ENCODE measurements at regions not wholly inside any gene's neighbourhood (a gene's known extent, or its start where the extent isn't known, plus 50 kb on each side); places are given as distances from the start of the nearest gene placed in this dataset.

DNA sequence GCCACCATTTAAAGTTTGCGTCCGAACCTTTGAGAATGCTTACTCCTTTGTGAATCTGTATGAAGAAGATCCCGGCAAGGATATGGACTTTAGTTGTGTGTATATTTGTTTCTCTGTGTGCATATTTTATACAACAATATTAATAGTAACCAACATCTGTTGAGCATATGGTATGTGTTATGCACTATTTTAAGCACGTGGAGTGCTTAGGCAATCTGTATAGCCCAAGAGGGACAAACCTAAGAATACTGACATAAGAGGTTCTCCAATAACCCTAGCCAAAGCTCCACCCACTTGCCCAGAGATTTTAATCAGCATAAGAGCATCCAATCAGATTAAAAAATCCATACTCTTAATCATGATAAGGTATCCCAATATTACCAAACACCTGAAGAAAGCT lies 92.7 kb downstream of the MAB21L3 start:
- FAIRE-seq (no peak), DNase-seq (ENCODE audit: low spot score) (no peak), ATAC-seq (no peak)
- no peaks in the 10 kb centered on the region for H3K79me2 ChIP-seq (ENCODE audit: insufficient read depth, low read length)
- H4K20me1 ChIP-seq (ENCODE audit: insufficient read depth, low read length), result no peaks in the 10 kb centered on the region
- peaks cover 8% of the 10 kb centered on the region for H3K4me1 ChIP-seq (ENCODE audit: insufficient read depth, low read length)
- H3K4me3 ChIP-seq (replicated peaks in 1 of 3; ENCODE audit: insufficient read depth in 1 of 3, low read depth in 2 of 3, low read length in 3 of 3), result no peak overlapping the region
- no TSS peak for BruUV-seq (replicated peaks)
- CTCF ChIA-PET (ENCODE audit: low intra/inter-chr PET ratio, low total read pairs), result no interaction called here
- TF ChIP-seq PAX8 (CRISPR knock-in tag; IDR thresholded peaks at IDR 0.05; ENCODE audit: borderline replicate concordance) (no peak), RFXANK (CRISPR knock-in tag; IDR thresholded peaks at IDR 0.05) (no peak), ZNF564 (CRISPR knock-in tag; IDR thresholded peaks at IDR 0.05) (no peak), GFI1 (CRISPR knock-in tag; IDR thresholded peaks at IDR 0.05; ENCODE audit: borderline replicate concordance) (no peak), NKX3-1 (CRISPR knock-in tag; IDR thresholded peaks at IDR 0.05) (no peak), BHLHE40 (IDR thresholded peaks at IDR 0.05; ENCODE audit: low read length) (no peak), TBL1XR1 (IDR thresholded peaks at IDR 0.05; ENCODE audit: borderline replicate concordance, low read length, partially characterized antibody) (no peak), ZNF83 (CRISPR knock-in tag; IDR thresholded peaks at IDR 0.05; ENCODE audit: borderline replicate concordance) (no peak), PITX1 (CRISPR knock-in tag; IDR thresholded peaks at IDR 0.05) (no peak), ZZZ3 (CRISPR knock-in tag; IDR thresholded peaks at IDR 0.05; ENCODE audit: borderline replicate concordance) (no peak), ZNF350 (CRISPR knock-in tag; IDR thresholded peaks at IDR 0.05; ENCODE audit: borderline replicate concordance, low read depth) (no peak), ZNF318 (CRISPR knock-in tag; IDR thresholded peaks at IDR 0.05) (no peak), ZNF713 (CRISPR knock-in tag; IDR thresholded peaks at IDR 0.05) (no peak), RAD51 (IDR thresholded peaks at IDR 0.05; ENCODE audit: borderline replicate concordance) (no peak)
- TF ChIP-seq, protein P1, sequence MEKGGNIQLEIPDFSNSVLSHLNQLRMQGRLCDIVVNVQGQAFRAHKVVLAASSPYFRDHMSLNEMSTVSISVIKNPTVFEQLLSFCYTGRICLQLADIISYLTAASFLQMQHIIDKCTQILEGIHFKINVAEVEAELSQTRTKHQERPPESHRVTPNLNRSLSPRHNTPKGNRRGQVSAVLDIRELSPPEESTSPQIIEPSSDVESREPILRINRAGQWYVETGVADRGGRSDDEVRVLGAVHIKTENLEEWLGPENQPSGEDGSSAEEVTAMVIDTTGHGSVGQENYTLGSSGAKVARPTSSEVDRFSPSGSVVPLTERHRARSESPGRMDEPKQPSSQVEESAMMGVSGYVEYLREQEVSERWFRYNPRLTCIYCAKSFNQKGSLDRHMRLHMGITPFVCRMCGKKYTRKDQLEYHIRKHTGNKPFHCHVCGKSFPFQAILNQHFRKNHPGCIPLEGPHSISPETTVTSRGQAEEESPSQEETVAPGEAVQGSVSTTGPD (CRISPR knock-in tag; IDR thresholded peaks at IDR 0.05), result no peak
- no peak overlapping the region for H3K27ac ChIP-seq (ENCODE audit: extremely low read length, insufficient read depth, low read length)
- H3K9me3 ChIP-seq (ENCODE audit: low read length), result no peaks in the 10 kb centered on the region
- H3K36me3 ChIP-seq (replicated peaks in 1 of 2; ENCODE audit: control insufficient read depth in 1 of 2, insufficient read depth in 2 of 2, low read length in 2 of 2), result no peaks in the 10 kb centered on the region
- no peak overlapping the region for H3K4me2 ChIP-seq (ENCODE audit: low read depth, low read length)
- no peak overlapping the region for H3K9ac ChIP-seq (ENCODE audit: insufficient read depth, low read depth, low read length)
- POLR2A ChIA-PET, result no interaction called here
- in situ Hi-C loops (cut with HindIII; ENCODE audit: extremely low pct_ligation_motif_present, low pct_unique_long_range_greater_than_20kb) (loop anchor here (10.0 kb wide), 1 partner anchor 59 kb away; no protein-coding TSS in a partner anchor), intact Hi-C loops (cut with micrococcal nuclease; ENCODE audit: unreplicated experiment) (no loop called here)
- H2AFZ ChIP-seq (ENCODE audit: low read length), result no peak overlapping the region
- H3K27me3 ChIP-seq (ENCODE audit: control insufficient read depth in 1 of 2, insufficient read depth in 2 of 2, low read length in 2 of 2), result peaks cover 0 to 35% of the 10 kb centered on the region in 2 experiments; a peak in 4 of 5 replicates
- WGBS (ENCODE audit: low lambda C conversion rate), result 56% methylated on average over 4 of the region's 4 CpGs
